HG03342 (cell line): ENCODE measurements at regions not wholly inside any gene's neighbourhood (a gene's known extent, or its start where the extent isn't known, plus 50 kb on each side); places are given as distances from the start of the nearest gene placed in this dataset.
"Not testable (repeated sequence)": the region's sequence is repeated elsewhere in the genome, so short reads cannot be mapped to it uniquely, and the experiment has no call there.

Experiments used
- ATAC-seq: cut with Tn5 transposase; IDR thresholded peaks from one replicate; pipeline ENCODE4 v1.9.1; 2021; ENCODE audit warnings: mild to moderate bottlenecking, moderate library complexity; ENCODE audit not compliant: unreplicated experiment

DNA sequence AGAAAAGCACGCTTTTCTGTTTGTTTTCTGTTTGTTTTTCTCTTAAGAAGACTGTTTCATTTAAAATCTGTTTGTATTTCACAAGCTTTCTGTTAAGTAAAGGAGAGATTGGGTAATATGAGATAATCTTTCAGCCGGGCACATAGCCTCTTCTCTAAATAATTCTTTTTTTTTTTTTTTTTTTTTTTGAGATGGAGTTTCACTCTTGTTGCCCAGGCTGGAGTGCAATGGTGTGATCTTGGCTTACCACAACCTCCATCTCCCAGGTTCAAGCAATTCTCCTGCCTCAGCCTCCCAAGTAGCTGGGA, 499.5 kb upstream of the SGCD start:
- not testable (repeated sequence) for ATAC-seq

DNA sequence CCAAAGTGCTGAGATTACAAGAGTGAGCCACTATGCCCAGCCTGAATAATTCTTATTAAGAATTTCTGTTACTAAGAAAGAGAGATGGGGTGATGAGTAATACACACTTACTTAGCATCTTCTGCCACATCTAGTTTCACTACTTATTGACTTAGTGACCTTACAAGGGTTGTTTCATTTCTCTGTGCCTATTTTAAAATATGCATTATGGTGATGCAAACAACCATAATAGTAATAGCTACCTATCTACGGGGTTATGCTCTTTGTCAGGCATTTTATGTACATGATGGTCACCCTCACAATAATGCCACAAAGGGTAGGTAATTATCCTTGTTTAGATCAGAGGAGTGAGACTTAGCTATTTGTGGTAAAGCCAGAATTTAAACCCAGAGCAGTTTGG, 499.0 kb upstream of the SGCD start:
- peak; percentile 91 for ATAC-seq

DNA sequence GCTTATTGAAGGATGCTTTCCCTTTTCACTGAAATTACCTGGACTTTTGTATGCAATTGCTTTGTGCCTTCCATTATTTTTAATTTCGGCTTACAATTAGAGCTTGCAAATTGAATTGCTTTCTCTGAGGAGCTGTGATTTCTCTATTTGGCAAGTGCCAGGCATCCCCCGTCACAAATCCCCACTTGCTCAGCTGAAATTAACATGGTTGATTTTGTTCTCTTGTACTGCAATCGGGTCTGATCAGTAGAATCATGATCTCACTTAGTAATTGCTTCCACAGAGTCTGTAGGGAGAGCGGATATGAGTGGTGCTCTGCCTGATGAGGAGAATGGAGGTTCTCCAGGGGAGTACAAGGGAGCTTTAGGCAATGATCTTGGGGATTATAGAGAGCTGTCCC, 495.5 kb upstream of the SGCD start:
- no peak for ATAC-seq

DNA sequence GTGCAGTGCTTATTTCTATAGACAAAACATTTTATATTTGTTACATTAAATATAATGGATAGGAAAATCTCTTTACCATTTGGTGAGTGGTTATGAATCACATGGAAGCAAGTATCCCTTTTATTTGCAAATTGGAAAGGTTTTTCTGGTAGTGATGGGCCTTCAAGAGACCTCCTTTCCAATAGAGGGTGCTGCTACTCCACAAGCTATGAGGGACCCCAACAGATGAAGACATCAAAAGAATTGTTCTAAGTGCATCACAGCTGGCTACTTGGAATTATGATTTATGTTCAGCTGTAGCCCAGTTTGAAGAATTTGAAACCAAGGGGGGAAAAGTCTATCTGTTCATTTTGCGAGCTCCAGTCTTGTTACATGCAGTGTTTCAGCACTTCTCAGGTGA, 493.7 kb upstream of the SGCD start:
- no peak for ATAC-seq

DNA sequence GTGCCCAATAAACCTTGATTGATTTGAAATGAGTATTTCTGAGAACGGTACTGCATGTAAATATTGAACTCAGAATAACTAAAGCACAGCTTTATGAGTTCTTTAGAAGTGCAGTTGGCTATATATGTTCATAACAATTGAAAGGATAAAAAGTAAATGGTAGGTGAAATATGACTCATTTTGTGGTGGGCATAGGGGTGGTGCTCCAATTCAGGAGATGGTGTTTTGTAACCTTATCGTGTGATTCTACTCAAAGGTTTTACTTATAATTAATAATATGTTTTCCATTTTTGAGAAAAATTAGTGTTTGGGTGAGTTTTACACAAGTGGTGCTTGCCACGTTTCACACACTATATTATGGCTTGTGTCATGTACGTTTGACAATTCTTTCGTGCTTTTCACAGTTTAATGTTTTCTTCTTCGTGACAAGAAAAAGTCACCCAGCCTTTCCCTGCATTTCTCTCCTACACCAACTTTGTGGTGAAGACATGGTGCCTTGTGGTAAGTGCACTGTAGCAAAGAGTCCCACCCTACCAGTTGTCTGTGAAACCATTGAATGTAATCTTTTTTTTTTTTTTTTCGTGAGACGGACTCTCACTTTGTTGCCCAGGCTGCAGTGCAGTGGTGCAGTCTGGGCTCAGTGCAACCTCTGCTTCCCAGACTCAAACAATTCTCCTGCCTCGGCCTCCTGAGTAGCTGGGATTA, 492.5 kb upstream of the SGCD start:
- no peak for ATAC-seq

DNA sequence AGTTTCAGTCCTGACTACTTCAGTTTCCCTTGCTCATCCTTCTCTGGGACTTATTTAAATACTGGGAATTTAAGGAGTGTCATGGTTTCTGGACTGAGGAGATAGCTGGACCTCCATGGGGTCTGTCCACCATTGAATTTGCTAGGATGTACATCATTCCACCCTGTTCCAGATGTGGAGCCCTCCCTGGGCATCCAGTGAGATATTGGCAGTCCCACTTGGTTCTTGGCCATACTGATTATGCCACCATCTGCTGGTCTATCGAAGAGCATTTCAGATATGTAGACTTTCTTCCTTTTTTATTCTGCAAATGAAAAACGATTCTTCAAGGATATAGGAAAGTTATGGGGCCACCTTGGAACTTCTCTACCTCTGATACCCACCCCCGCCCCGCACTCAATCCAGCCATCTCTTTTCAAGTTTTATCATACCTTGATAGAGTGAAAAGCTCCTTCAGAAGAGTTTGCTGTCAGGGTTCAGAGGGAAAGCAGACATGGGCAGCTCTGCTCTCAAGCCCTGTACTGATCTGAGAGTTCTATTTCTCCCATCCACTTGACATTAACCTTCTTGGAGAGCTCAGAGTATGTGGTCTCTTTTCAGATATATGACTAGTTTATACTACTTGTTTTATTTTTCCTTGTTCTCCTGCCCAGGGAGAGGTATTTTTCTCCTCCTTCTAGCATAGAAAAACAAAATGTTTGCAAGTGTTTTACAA, 490.7 kb upstream of the SGCD start:
- ATAC-seq, result no peak

DNA sequence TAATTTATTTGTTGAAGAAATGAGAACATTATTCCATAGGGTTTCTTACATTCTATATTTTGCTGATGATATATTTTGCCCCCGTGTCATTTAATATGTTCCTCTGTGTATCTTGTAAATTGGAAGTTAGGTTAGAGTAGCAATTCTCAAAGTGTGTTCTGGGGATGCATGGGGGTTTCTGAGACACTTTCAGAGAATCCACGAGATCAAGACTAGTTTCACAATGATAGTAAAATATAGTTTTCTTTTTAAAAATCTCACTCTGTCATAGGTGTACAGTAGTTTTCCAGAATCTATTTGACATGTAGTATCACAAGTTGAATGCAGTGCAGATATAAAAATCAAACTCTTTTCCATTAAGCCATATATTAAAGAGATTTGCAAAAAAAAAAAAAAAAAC, 488.6 kb upstream of the SGCD start:
- ATAC-seq, result no peak

DNA sequence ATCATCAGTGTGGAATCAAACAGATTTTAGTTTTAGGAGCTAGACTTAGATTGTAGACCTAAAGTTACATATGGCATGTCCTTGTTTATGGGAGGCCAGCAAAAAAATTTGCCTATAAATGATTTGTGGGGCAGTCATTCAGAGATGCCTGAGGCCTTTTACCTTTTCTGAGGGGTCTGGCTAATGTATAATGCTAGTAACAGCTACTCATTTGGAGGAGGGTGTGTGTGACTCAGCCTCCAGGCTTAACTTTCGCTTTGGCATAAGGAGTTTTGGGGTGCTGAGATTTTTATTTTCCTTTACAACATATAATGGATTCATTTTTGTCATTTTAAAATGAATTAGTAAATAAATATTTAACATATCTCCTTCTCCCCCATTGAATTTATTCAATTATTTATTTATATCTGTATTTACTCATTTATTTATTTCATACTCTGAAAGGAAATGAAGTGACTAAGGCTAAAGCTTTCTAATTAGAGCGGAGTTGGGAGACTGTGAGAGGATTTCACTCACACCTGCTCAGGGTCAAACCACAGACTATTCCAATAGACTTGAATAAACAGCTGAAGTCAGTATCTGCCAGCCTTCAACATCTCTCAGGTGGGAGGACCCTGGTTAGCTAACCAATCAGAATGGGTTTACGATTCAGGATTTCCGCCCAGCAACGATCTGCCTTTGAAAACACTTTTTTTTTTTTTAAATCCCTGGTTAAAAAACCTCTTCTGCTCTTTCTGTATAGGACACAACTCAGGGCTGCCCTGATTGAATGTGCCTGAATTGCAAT, 487.5 kb upstream of the SGCD start:
- ATAC-seq, result no peak

DNA sequence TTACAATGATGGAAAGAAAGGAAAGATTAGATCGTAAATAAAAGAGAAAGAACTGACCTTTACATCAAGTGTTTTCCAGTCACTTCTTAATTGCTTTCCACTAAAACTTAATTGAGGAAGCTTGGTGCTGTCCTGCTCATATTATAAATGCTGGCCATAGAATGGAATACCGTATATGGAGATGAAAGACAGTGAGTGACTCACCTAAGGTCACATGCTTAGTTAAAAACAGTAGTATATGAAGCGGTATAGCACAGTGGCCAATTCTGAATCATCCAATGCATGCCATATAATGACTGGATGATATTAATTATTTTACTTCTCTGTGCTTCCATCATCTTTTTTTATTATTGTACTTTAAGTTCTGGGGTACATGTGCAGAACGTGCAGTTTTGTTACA, 482.4 kb upstream of the SGCD start:
- ATAC-seq, result no peak

DNA sequence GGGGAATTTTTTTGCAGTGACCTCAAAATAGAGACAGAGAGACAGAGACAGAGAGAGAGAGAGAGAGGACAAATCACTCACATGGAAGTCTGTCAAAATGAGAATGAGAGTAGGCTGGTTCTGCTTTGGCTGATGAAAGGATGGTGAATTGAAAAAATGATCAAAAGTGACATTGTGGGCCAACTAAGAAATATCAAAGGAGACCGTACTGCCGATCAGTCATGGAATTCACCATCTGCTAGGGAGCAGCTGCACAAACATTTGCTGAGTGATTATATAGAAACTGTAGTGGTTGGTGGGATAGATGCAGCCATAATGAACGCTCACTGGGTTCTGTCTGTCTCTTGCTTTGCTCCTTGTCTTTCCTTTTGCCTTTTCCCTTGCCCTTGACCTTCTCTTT, 476.6 kb upstream of the SGCD start:
- ATAC-seq, result no peak

DNA sequence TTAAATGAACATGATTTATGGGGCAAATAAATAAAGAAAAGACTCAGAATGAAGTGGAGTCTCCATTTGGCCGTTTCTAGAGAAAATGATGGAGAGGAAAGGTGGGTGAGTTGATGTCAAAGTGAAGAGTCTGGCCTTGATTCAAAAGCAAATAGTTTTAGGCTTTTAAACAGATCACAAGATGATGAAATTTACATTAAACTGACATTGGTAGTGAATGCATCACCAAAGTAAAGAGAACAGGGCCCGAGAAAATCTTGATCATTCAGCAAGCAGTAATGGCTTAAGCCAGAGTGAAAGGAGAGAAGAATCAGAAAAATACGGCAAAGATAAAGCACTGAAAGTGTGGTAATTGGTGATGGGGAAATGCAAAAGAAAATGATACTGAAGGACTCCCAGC, 460.0 kb upstream of the SGCD start:
- no peak for ATAC-seq

DNA sequence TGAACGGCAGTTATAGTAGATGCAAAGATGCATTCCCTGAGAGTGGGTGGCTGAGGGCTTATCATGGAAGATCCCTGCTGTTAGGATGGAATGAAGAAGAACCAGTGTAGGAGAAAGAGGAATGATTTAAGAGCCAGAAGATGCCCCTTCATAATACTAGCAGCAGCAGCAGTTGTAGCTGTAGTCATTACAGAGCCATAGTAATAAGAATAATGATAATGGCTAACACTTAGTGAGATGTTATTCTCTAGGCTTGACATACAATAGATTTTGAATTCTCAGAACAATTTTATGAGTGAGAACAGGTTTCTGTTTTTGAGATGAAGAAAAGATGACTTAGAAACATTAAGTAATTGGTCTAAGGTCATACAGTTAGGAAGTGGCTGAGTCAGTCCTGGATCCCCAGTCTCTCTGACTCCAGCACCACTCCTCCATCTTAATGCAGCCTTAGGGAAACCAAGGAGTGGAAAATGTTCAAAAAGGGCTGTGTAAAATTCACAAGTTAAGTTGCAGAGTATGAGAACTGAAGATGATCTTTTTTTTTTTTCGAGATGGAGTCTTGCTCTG, 459.4 kb upstream of the SGCD start:
- ATAC-seq, result no peak

DNA sequence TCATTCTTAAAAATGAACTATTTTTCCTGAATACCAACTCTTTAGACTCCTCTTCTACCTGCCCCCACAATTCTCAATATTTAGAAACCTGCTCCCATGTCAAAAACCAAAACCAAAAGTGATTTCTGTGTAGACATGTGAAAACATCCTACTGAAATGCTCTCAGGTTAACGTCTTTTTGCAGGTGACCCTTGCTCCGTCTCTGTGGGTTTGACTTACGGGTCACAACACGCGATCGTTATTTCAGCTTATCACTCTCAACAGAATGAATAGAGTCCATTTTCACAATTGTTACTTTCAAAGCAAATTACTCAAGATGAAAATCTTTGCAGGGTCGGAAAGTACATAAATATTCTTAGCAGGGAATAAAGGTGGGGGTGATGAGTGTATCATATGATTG, 456.3 kb upstream of the SGCD start:
- ATAC-seq, result no peak

DNA sequence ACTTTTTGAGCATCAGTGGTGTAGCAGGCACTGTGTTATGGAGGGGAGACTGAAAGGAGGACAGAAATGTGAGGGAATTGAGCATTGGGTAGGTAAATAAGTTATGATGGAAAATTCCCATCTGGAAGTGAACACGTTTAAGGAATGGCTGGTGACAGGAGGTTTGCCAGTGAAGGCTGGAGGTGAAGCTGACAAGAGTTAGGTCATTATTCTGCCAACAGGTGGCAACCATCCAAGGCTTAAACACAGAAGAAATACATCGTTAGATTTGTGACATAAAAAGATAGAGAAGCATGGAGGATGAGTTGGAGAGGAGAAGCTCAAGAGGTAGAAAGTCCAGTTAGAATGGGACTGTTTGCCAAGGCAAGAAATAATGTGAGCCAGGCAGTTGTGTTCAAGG, 455.3 kb upstream of the SGCD start:
- no peak for ATAC-seq

DNA sequence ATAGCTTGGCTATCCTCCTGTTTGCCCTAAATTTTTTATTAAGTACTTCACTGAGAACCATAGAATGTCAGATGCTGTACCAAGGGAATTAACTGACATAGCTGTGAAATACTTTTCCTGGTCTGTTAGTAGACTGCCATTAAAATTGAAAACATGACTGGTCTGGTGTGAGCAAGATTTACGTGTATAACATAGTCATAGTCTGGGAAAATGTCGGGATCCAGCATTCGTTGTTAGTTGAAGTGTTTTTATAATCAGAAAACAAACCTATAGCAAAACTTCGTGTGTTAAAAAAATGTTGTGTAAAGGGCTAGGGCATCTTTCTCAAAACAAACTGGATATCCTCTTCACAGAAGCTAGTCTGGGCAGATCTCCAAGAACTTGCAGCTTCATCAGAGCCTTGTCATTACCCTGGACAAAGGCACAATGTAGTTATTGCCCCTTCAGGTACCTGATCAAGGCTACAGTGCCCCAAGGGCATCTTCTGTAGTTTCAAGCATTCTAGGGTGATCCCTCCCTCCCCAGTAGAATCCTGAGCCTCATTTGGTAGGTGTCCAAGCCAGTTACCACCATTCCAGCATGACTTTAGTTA, 454.2 kb upstream of the SGCD start:
- no peak for ATAC-seq

DNA sequence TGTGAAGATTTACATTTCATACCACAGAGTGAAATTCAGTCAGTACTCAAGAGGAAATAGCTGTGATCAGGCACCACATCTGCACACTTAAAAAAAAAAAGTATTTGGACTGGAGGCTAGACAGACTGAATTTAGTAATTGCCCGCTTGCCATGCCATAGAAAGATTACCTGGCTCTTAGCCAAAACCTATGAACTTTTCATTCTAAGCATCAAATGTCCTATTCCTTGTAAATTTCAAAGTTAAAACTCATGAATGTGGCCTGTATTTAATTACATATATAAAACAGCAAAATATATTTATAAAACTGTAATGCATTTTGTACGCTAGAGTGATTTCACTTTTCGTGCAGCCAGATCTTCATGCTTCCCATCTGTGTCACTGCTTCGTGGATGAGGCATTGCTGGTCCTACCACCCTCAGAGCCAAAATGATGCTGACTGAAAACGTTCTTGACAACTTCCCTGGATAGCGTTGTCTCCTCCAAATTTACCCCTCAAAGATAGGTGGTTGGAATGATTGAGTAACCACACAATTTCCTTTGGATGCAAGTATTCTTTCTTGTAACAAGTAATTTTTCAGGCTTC, 447.9 kb upstream of the SGCD start:
- no peak for ATAC-seq

DNA sequence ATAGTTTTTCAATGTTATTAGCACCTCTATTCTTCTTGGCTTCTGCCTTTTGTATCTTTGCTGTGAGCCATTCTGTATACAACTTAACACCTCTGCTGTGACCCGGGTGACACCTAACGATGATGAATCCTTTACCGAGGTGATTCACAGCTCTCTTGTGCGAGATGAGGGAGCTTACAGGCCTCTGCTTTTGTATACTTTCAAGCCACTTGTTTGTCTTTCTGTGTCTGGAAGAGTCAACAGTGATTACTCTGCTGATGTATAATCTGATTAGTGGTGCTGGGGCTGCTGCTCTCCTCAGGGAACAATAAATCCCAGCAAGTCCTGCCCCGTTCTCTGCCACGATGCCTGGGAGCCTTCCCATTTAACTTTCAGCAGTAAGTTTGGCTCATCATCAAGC, 442.9 kb upstream of the SGCD start:
- ATAC-seq, result no peak

DNA sequence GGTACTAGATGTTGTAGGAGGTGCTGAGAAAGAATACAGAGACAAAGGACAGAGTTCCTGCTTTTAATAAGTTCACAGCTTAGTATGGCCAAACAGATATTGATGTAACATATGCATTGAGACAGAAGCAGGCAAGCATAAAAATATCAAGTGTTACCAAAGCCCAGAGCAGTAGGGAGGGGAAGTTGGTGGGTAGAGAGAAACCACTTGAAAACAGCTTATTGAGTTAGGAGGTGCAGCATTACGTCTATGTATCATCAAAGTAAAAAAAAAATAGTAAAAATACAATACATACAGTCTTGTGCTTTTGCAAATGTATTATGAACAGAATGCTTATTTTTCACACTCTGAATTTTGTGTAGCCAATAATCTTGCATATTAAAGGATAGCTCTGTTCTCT, 441.8 kb upstream of the SGCD start:
- no peak for ATAC-seq

DNA sequence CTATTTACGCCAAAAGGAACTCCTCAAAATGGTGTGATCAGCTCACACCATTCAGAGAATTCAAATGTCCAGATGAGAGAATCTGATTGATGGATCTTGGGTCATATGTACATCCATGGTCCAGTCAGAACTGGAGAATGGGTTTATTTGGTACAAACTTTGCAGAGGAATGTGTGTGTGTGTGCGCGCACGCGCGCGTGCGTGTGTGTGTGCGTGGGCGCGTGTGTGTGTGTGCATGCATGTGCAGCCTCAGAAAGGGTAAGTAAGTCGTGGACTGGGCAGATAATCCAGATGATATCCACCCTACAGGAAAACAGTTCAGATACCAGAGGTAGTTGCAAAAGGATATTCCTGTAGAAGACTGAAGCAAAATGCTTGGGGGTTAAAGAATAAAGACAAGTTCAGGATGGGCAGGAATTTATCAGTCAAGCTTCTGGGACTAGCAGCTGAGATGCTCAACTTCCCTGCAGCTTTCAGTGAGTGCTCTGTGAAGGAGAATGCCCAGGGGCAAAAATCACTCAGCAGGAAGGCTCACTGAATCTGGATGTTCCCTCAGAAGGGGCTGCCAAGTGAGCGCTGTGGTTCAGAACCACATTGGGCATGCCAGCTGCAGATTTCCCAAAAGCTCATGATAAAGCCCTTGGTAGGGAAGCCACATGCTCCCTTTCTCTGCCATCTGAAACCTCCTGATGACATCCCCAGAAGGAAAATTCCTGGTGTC, 440.5 kb upstream of the SGCD start:
- ATAC-seq, result no peak

DNA sequence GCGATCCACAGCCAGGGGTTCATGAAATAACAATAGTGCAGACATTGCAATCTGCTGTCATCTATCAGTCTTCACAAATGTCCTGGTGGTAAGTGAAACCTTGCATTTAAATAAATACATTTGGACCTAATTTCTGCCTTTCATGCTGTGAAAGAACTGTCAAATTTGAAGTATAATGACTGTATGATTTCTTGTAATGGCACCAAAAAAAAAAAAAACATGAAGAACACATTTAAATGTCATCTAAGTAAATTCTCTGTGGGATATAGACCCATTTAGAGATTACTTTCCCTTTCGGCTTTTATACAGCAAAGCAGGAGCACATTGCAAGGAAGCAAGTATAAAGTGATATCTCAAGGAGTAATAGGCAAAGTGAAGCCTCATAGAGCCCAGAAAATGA, 431.5 kb upstream of the SGCD start:
- ATAC-seq, result no peak

DNA sequence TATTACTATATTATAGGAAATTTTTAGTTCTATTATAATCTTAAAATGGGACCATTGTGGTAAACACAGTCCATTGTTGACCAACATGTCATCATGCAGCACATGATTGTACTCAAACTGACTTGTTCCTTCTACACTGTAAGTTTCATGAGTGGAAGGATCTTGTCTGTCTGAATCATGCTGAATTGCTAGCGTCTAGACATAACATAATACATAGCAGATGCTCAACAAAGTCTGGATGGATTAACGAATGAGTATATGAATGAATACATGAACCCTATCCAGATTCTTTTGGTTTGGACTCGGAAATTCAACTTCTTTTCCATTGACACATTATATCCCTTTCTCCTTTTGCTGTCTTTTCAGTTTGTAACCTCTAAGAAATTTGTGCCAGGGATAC, 429.2 kb upstream of the SGCD start:
- no peak for ATAC-seq
